ENCODE measurements at regions not wholly inside any gene's neighbourhood (a gene's known extent, or its start where the extent isn't known, plus 50 kb on each side); places are given as distances from the start of the nearest gene placed in this dataset.
A peak's percentile ranks its signal among the peaks of the same experiment; 100 is the strongest.

DNA sequence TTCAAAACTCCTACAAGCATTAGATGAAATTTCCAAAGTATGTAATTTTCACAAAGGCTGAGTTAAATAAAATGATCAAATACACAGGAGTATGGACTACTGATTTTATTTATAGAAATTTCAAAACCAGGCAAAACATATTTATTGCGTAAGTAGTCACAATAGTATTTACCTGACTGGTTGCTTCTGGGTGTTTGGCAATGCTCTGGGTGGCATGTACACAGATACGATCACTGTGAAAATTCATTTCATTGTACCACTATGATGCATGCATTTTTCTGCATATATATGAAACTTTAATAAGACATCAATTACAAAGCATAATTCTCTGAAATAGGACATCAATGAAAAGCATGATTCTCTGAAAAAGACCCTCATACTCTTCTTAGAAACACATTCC, 384.2 kb downstream of the TLL1 start:
- DNase-seq (ENCODE audit: low read depth), result no peak

DNA sequence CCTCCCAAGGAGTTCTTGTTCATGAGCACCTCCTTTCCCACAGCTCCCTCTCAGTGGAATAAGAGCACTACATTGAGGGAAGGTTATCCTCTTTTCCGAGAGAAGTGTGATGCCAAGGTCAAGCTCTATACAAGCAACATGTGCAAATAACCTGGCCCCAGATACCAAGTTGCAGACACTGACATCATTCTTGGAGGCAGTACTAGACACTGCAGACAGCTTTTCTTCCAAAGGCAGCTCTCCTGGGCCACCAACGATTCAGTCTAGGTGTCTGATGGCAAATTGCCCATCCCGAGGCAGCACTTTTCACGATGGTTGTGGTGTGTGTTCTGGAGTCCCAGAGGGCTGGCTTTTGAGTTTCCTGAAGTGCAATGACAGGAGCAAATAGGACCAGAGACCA, 384.9 kb downstream of the TLL1 start:
- no peak overlapping the region for H3K4me3 ChIP-seq (ENCODE audit: low read depth, low read length)
- DNase-seq (ENCODE audit: low read depth), result no peak

More for the DNA sequence above, 384.2 kb downstream of the TLL1 start:
- H3K4me3 ChIP-seq (ENCODE audit: low read depth, low read length), result no peak overlapping the region

DNA sequence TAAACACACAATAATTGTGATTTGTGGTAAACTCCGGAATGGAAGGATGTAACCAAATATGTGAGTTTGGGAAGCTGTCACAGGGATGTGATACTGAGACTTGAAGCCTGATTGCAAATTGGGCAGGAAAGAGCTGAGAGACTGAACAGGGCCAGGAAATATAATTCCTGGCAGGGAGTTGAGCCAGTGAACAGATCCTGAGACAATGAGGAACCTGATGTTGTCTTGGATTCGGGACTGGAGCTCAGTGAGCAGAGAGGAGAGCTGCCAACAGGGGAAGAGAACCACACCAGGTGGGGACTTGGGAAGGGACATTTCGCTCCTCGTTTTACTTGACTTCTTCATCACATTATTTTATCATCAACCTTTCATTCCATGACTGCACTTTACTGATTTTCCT, 386.0 kb downstream of the TLL1 start:
- no peak for DNase-seq (ENCODE audit: low read depth)
- no peak overlapping the region for H3K4me3 ChIP-seq (ENCODE audit: low read depth, low read length)

DNA sequence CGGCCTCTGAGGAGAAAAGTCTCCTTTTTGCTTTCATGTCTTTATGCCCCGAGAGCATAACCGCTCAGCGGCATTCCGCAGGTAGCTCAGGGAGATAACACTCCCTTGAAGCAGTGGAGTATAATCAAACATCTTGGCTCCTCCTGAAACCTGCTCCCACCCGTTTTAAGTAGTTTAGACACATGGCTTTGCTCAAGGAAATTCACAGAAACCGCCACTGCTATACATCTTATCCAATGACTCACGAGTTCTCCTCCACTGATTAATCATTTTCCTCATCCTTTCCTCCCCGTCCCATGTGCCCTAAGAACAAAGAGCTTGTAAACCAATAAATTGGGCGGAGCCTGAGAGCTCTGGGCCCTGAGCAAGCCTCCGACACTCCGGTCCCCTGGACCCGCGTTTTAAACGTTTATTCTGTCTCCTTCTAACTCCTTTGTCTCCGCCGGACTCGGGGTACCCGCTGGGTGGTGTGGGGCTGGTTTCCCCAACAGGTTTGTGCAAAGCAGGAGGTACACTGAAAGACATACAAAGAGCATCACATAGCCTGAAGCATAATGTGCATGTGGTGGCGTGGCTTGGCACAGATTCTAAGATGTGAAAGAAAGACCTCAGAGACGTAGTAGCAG, 401.2 kb downstream of the TLL1 start:
- no peak for DNase-seq (ENCODE audit: low read depth)
- no peak overlapping the region for H3K4me3 ChIP-seq (ENCODE audit: low read depth, low read length)

DNA sequence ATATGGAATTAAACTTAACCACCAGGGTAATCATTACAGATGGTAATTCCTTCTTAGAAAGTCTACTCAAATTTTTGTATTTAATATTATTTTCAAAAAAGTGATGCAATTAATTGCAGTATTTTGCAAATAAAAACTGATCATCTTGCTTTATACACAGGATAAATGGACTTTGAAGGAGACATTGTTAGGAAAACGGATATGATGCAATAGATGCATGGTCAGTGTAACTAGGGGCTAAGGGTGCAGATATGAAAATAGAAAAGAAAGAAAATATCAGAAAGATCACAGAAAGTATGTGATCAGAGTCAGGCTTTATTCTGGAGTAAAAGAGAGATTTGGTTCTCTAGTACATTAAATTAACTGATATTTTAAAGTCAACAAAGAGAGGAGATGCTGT, 401.7 kb downstream of the TLL1 start:
- DNase-seq (ENCODE audit: low read depth), result no peak
- H3K4me3 ChIP-seq (ENCODE audit: low read depth, low read length), result no peak overlapping the region

DNA sequence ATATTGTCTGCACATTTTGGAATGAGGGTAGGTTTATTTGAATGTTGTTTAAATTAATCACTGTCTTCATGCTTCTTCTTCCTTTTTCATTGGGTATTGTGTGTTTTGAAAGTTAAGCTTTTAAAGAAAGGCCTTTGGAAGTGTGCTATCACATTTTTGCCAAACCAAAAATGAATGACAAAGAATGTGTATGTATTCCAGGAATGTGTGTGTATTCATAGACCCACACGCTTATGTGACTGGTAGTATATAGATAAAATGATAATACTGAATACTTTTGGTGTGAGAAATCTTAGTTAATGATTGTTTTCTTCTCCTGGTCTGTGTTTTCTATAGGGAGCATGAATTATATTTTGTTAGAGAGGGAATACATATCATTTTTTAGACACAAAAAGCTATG, 404.4 kb downstream of the TLL1 start:
- H3K4me3 ChIP-seq (ENCODE audit: low read depth, low read length), result no peak overlapping the region
- peak; percentile 29 for DNase-seq (ENCODE audit: low read depth)

DNA sequence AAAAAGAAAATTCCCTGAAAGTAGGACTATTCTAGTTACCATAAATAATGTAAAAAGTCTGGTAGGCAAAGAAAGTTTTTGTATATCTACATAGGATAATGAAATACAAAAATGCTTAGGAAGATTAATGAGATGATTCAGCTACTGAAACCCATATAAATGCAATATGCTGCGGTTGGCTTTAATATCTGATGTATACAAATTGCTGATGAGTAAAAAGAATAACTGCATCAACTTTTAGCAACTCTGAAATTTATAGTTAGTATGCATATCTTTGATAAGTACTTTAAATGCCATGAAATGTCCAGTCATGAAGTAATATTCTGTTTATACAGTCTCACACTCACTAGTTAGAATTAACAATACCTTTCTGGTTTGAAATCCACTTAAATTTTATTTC, 404.8 kb downstream of the TLL1 start:
- no peak overlapping the region for H3K4me3 ChIP-seq (ENCODE audit: low read depth, low read length)
- DNase-seq (ENCODE audit: low read depth), result peak; percentile 17

DNA sequence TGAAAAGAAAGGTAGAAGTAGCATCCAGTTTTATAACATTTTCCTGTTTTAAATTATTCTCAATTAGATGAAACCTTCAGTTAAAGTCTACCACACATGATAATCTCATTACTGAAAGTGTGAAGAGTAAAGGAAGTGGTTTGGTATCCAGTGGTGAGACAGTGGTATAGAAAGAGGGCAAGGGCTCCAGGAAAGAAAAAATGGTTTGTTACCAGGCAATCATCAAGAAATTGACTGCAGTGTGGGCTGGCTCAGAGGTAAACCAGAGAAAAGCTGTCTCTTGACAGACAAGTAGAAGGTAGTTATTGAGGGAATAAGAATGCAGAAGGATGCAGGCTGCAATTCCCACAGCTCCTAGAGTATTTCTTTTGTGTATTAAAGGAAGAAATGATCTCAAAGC, 406.2 kb downstream of the TLL1 start:
- no peak for DNase-seq (ENCODE audit: low read depth)
- no peak overlapping the region for H3K4me3 ChIP-seq (ENCODE audit: low read depth, low read length)

DNA sequence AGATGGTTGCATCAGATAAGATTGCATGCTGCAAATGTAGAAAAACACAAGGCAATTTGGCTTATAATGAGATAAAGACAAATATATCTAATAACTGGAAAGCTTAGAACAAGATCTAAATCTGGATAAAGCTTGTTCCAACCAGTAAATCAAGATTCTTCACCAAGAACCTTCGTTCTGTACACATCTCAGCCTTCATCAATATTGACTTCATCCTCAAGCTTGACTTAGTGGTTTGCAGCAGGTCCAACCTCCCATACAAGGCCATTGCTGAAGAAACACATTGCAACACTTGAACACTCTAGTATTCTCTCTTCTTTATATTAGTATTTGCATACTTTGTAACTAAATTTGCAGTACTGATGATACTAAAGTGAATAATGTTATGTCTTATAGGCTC, 407.6 kb downstream of the TLL1 start:
- no peak for DNase-seq (ENCODE audit: low read depth)
- no peak overlapping the region for H3K4me3 ChIP-seq (ENCODE audit: low read depth, low read length)

DNA sequence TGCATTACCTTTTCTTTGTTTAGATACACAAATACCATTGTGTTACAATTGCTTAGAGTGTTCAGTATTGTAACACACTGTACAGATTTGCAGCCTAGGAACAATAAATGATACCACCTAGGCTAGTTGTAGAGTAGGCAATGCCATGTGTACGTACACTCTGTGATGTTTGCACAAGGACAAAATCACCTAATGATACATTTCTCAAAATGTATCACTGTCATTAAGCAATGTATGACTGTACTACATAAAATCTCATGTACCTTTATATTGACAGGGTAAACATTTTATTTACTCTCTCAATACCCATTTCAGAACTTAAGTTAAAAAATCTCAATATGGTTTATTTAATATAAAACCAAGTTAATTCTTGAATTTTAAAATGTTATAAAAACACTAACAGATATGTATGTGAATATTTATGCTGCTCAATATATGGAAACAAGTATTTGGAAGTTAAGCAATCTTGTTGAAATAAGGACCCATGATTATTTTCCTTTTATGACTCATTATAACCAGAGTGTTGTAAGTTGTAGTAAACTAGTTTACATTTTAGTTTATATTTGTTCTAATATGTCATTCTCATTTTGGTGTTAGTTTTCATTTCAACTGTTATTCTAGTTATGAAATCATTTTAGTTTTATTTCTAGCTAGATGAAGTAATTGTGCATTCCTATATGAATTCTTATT, 409.2 kb downstream of the TLL1 start:
- H3K4me3 ChIP-seq (ENCODE audit: low read depth, low read length), result no peak overlapping the region
- DNase-seq (ENCODE audit: low read depth), result no peak

DNA sequence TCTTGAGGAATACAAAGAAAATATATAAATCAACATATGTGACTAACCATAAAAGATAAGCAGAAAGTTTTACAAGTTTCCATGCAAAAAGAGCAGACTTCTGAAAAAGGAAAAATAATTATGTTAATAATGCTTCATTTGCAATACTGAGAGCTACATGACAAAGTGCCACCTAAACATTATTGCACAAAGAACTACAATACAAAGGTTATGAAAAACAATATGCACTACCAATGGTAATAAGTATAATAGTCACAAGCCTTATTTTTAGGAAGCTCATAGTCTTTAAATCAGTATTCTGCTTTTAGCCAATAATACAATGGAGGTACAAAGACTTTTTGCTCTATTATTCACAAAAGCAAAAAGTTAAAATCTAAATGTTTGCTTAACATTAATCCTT, 411.2 kb downstream of the TLL1 start:
- no peak for DNase-seq (ENCODE audit: low read depth)
- H3K4me3 ChIP-seq (ENCODE audit: low read depth, low read length), result no peak overlapping the region

DNA sequence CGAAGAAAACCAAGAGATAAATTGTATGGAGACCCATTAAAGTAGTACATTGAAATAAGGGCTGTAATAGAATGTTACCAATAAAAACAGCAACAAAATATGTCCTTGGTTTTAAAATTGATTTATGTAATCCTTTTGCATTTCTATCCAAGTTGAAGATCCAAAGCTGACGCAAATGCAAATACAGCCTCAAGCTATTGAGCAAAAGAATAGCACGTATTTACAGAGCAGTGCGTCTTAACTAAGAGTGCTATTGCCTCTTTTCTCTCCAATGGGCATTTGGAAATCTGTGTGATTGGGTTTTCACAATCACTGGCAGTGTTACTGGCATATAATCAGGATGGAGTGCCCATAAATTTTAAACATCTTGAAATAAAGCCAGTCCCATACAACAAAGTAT, 417.4 kb downstream of the TLL1 start:
- H3K4me3 ChIP-seq (ENCODE audit: low read depth, low read length), result no peak overlapping the region
- no peak for DNase-seq (ENCODE audit: low read depth)

DNA sequence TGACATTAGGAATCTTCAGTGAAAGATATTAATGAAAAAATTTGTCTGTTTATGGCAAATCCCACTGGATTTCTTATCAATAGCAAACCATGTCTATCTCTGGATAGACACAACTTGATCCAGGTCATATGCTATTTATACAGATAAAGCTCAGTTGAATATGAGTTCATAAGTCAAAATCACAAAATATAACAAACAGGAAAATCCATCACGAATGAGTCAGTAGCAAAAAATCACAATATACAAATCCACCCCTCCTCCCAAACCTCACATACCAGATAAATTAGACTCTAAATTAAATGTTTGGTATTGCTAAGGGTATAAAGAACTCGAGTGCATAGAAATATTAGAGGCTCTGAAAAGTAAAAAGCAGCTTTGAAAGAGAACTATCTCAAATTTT, 420.5 kb downstream of the TLL1 start:
- no peak overlapping the region for H3K4me3 ChIP-seq (ENCODE audit: low read depth, low read length)
- no peak for DNase-seq (ENCODE audit: low read depth)

DNA sequence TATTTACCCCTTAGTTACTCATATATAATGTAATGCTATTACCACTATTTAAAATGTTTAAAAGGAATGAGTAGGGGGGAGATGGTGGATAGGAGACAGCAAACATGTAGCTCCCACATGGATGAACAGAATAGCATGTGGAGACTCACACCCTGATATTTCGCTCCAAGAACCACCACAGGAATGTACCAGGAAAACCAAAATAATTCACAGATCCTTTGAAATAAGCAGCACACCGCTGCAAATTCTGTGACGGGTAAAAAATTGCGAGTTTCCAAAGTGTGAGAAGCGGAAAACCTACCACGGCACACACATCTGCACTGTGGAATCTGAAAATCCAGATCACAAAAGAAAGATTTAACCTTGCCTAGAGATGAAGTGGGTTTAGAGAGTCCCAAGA, 428.2 kb downstream of the TLL1 start:
- H3K4me3 ChIP-seq (ENCODE audit: low read depth, low read length), result no peak overlapping the region

DNA sequence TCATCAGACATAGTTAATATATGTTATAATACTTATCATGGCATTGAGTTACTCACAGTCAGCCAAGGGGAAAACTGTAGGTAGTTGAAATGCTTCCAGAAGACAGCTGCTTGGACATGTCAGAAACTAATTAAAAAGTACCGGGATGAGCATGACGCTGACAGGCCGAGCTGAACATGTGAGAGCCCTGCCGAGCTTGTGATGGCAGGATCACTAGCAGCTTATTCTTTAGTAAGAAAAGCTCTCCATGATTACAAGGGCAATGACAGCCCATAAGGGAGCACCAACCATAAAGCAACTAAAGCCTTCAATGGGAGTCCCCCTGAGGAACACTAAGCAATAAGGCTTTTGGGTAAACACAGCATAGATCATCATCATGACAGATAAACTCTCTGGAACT, 435.6 kb downstream of the TLL1 start:
- DNase-seq (ENCODE audit: low read depth), result no peak
- H3K4me3 ChIP-seq (ENCODE audit: low read depth, low read length), result no peak overlapping the region

More for the DNA sequence above, 428.2 kb downstream of the TLL1 start:
- no peak for DNase-seq (ENCODE audit: low read depth)

DNA sequence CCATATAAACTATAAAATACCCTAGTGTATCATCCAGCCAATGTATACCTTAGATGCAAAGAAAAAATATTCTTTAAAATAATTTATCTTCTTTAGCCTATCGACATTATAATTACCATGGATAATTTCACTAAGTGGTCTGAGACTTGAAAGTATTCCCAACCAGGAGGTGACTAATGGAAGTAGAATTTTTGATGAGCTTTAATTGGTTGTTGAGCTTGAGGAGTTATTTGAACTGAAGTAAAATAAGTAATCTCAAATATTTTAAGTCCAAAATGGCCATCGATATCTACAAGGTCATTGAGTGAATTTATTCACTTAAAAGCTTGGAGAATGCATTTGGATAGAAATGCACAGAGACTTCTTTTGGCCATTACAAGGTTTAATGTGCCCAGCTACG, 436.2 kb downstream of the TLL1 start:
- DNase-seq (ENCODE audit: low read depth), result no peak
- H3K4me3 ChIP-seq (ENCODE audit: low read depth, low read length), result no peak overlapping the region

DNA sequence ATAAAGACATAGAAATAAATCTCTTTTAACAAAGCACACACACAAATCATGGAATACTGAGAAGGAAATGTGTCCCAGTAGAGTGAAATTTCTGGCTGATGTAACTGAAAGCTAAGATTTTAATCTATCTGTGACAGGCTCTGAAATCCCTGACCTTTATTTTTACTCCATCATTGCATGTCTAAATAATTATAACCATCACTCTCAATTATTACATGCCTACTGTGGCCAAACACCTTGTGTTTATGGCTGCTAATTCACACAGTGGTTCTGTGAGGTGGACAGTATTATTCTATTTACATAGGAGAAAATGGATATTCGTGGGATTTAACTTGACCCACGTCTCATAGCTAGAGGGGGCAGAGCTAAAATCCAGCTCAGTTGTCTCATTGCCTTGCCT, 438.1 kb downstream of the TLL1 start:
- DNase-seq (ENCODE audit: low read depth), result no peak
- H3K4me3 ChIP-seq (ENCODE audit: low read depth, low read length), result no peak overlapping the region

DNA sequence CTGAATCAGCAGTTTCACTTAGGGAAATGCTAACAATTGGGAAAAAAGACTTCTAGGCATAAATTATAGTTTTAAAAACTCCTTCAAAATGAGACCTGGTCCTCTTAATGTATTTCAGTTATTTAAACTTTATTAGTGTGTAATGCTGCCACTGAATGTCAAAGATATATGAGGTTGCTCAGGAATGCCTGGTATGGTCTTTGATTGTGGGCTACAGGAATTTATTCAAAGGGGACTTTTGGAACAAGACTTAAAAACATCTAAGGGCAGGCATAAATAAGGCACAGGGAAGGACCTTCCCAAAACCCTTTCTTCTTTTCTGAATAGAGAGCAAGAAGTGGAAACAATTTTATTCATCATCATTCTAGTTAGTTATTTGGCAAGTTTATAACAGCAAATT, 439.1 kb downstream of the TLL1 start:
- DNase-seq (ENCODE audit: low read depth), result no peak
- H3K4me3 ChIP-seq (ENCODE audit: low read depth, low read length), result no peak overlapping the region

DNA sequence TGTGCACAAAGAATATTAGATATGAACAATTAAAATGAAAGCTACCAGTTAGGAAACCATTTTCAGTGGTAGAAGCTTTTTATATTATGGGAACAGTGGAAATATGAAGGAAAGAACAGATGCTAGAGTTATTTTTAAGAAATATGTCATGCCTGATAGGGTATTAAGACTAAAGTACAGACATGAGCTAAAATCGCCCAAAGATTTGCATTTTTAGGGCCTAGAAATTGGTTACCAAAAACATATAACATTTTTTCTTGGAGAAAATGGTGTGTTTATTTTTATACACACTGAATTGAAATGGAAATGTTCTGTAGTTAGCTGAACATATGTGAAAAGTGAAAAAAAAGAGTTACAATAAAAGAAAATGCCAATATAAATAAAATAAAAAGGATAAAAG, 441.9 kb downstream of the TLL1 start:
- H3K4me3 ChIP-seq (ENCODE audit: low read depth, low read length), result no peak overlapping the region
- no peak for DNase-seq (ENCODE audit: low read depth)

DNA sequence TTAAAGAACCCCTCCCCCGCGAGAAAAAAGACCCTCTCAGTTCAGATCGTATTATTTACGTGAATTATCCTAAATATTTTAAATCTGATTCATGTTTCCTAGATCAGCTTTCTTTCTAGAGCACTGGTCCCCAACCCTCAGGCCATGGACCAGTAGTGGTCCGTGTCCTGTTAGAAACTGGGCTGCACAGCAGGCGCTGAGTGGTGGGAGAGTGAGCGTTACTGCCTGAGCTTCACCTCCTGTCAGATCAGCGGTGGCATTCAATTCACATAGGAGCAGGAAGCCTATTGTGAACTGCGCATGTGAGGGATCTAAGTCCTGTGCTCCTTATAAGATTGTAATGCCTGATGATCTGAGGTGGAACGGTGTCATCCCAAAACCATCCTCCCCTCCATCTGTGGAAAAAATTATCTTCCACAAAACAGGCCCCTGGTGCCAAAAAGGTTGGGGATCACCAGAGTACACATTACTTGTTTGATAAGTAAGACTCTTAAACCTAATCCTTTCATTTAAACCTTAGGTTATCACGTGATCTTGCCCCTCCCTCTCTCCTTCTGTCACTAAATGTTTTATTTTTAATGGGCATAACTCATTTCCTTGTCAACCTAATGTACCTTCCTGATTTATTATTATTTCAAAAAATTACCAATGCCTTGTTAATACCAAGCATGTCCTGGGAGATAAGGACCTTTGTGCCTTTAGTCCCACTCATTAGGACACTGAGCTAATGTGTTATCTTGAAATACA, 442.9 kb downstream of the TLL1 start:
- no peak overlapping the region for H3K4me3 ChIP-seq (ENCODE audit: low read depth, low read length)

More for the DNA sequence above, 442.9 kb downstream of the TLL1 start:
- DNase-seq (ENCODE audit: low read depth), result no peak

All from skeletal muscle cell (primary cell).